GM23338 (cell line): ENCODE measurements at regions not wholly inside any gene's neighbourhood (a gene's known extent, or its start where the extent isn't known, plus 50 kb on each side); places are given as distances from the start of the nearest gene placed in this dataset.

Experiments used
- ATAC-seq: fragments of 200-7000 bp; cut with Tn5 transposase; 3 replicates; pipeline ENCODE4 v1.9.1; 2020
- DNase-seq: peaks from one replicate; pipeline ENCODE4 v3.0.0-alpha.2; 2015; ENCODE audit warnings: low spot score
- H2AFZ ChIP-seq: fragments of 200-600 bp; sonication (generic); 2 replicates; pipeline ENCODE4 v1.8.0; 2016; ENCODE audit warnings: antibody characterized with exemption, mild to moderate bottlenecking, moderate library complexity
- H3F3A ChIP-seq: fragments of 200-600 bp; sonication (generic); replicated peaks from 2 replicates; pipeline ENCODE4 v1.8.0; 2017; ENCODE audit warnings: antibody characterized with exemption, mixed run types, low read depth
- H3K27ac ChIP-seq: fragments of 200-600 bp; sonication (generic); 2 replicates; pipeline ENCODE4 v1.6.1; 2016; ENCODE audit warnings: low read depth
- H3K27me3 ChIP-seq: fragments of 200-600 bp; sonication (generic); 2 replicates; pipeline ENCODE4 v1.8.0; 2016; ENCODE audit warnings: mild to moderate bottlenecking, mixed run types, moderate library complexity; ENCODE audit not compliant: insufficient read depth
- H3K36me3 ChIP-seq: fragments of 200-600 bp; sonication (generic); 2 replicates; pipeline ENCODE4 v1.8.0; 2016; ENCODE audit warnings: mild to moderate bottlenecking; ENCODE audit not compliant: insufficient read depth
- H3K4me1 ChIP-seq: fragments of 200-600 bp; sonication (generic); 2 replicates; pipeline ENCODE4 v1.8.0; 2016; ENCODE audit warnings: mild to moderate bottlenecking, moderate library complexity; ENCODE audit not compliant: insufficient read depth
- H3K4me2 ChIP-seq: fragments of 200-600 bp; sonication (generic); 2 replicates; pipeline ENCODE4 v1.7.1; 2017; ENCODE audit warnings: mixed run types
- H3K4me3 ChIP-seq: fragments of 200-600 bp; sonication (generic); 2 replicates; pipeline ENCODE4 v1.6.1; 2016; ENCODE audit warnings: mixed run types
- H3K79me2 ChIP-seq: fragments of 200-600 bp; sonication (generic); replicated peaks from 2 replicates; pipeline ENCODE4 v1.8.0; 2017; ENCODE audit warnings: mild to moderate bottlenecking; ENCODE audit not compliant: insufficient read depth
- H3K9me2 ChIP-seq: fragments of 200-600 bp; sonication (generic); 2 replicates; pipeline ENCODE4 v1.8.0; 2017; ENCODE audit not compliant: insufficient read depth
- H4K20me1 ChIP-seq: fragments of 200-600 bp; sonication (generic); replicated peaks from 2 replicates; pipeline ENCODE4 v1.8.0; 2017; ENCODE audit warnings: mild to moderate bottlenecking; ENCODE audit not compliant: insufficient read depth
- H3K27ac Mint-ChIP-seq: 2 replicates; pipeline ENCODE4 v1.8.0; 2020; ENCODE audit warnings: inconsistent platforms, mild to moderate bottlenecking, moderate library complexity, mixed read lengths
- H3K27me3 Mint-ChIP-seq: 3 replicates; pipeline ENCODE4 v1.8.0; 2022; ENCODE audit warnings: low read depth, mild to moderate bottlenecking, moderate library complexity, mixed read lengths, inconsistent platforms; ENCODE audit not compliant: insufficient read depth, poor library complexity
- H3K36me3 Mint-ChIP-seq: 3 replicates; pipeline ENCODE4 v1.8.0; 2021; ENCODE audit warnings: low read depth, mild to moderate bottlenecking, inconsistent platforms, moderate library complexity, mixed read lengths
- H3K4me1 Mint-ChIP-seq: 3 replicates; pipeline ENCODE4 v1.8.0; 2020; ENCODE audit warnings: mild to moderate bottlenecking, inconsistent platforms, mixed read lengths
- H3K4me3 Mint-ChIP-seq: 3 replicates; pipeline ENCODE4 v1.8.0; 2021; ENCODE audit warnings: moderate library complexity, mild to moderate bottlenecking, inconsistent platforms, mixed read lengths
- H3K9me3 Mint-ChIP-seq: 3 replicates; pipeline ENCODE4 v1.8.0; 2020; ENCODE audit warnings: moderate library complexity, mild to moderate bottlenecking, inconsistent platforms, mixed read lengths
- CREB1 ChIP-seq: fragments of 250-450 bp; sonication (Bioruptor Pico); IDR thresholded peaks from 2 replicates; pipeline ENCODE4 v1.5.0; 2020; ENCODE audit warnings: low read depth, mild to moderate bottlenecking, moderate library complexity
- JUNB ChIP-seq: IDR thresholded peaks from one replicate; pipeline ENCODE4 v1.6.1; 2016; ENCODE audit warnings: antibody characterized with exemption; ENCODE audit not compliant: unreplicated experiment
- POLR2AphosphoS5 ChIP-seq: IDR thresholded peaks from 2 replicates; pipeline ENCODE4 v1.6.1; 2016; ENCODE audit warnings: antibody characterized with exemption, low read depth
- STAT1 ChIP-seq: IDR thresholded peaks from one replicate; pipeline ENCODE4 v1.6.1; 2016; ENCODE audit warnings: antibody characterized with exemption; ENCODE audit not compliant: unreplicated experiment
- ZNF114 ChIP-seq: fragments of 250-450 bp; sonication (Bioruptor Pico); IDR thresholded peaks from 2 replicates; pipeline ENCODE4 v1.5.0; 2020; ENCODE audit warnings: mild to moderate bottlenecking, moderate library complexity
- TF ChIP-seq, protein P1 (sequence below): fragments of 250-450 bp; sonication (Bioruptor Pico); IDR thresholded peaks from 2 replicates; pipeline ENCODE4 v1.5.0; 2020; ENCODE audit warnings: mild to moderate bottlenecking, moderate library complexity
- TF ChIP-seq, protein P2 (sequence below), 2 experiments: fragments of 200-600 bp in 1 of 2; sonication (generic) in 1 of 2; conservative IDR thresholded peaks; 2 replicates each; pipeline versions ENCODE4 v1.5.1 to v1.6.1; 2016 to 2017; ENCODE audit warnings: antibody characterized with exemption in 2 of 2, low read depth in 2 of 2, mild to moderate bottlenecking in 2 of 2, moderate library complexity in 1 of 2
- TF ChIP-seq, protein P3 (sequence below): IDR thresholded peaks from one replicate; pipeline ENCODE4 v1.6.1; 2018; ENCODE audit warnings: antibody characterized with exemption; ENCODE audit not compliant: unreplicated experiment
- TF ChIP-seq, protein P4 (sequence below): IDR thresholded peaks from 2 replicates; pipeline ENCODE4 v1.6.1; 2016; ENCODE audit warnings: antibody characterized with exemption

DNA sequence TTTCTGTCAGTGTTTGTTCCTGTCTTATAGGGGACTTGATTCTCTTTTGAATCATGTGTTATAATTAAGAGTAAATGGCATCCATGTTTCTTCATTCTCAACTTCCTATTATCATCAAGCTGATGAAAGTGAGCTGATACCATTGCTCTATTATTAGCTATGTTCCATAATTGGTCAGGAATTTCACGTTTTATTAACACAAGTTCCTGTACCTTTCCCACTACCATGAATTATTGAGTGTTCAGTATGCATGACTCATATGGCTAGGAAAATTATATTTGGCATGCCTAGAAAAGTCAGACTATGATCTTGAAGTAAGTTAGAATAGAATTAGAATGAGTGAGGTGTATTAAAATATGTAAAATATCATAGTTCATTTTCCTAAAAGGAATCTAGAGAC is 278.9 kb upstream of the LRRC3B start:
- TF ChIP-seq ZNF114 = no peak
- TF ChIP-seq CREB1 (CRISPR knock-in tag) = no peak
- TF ChIP-seq, protein P1, sequence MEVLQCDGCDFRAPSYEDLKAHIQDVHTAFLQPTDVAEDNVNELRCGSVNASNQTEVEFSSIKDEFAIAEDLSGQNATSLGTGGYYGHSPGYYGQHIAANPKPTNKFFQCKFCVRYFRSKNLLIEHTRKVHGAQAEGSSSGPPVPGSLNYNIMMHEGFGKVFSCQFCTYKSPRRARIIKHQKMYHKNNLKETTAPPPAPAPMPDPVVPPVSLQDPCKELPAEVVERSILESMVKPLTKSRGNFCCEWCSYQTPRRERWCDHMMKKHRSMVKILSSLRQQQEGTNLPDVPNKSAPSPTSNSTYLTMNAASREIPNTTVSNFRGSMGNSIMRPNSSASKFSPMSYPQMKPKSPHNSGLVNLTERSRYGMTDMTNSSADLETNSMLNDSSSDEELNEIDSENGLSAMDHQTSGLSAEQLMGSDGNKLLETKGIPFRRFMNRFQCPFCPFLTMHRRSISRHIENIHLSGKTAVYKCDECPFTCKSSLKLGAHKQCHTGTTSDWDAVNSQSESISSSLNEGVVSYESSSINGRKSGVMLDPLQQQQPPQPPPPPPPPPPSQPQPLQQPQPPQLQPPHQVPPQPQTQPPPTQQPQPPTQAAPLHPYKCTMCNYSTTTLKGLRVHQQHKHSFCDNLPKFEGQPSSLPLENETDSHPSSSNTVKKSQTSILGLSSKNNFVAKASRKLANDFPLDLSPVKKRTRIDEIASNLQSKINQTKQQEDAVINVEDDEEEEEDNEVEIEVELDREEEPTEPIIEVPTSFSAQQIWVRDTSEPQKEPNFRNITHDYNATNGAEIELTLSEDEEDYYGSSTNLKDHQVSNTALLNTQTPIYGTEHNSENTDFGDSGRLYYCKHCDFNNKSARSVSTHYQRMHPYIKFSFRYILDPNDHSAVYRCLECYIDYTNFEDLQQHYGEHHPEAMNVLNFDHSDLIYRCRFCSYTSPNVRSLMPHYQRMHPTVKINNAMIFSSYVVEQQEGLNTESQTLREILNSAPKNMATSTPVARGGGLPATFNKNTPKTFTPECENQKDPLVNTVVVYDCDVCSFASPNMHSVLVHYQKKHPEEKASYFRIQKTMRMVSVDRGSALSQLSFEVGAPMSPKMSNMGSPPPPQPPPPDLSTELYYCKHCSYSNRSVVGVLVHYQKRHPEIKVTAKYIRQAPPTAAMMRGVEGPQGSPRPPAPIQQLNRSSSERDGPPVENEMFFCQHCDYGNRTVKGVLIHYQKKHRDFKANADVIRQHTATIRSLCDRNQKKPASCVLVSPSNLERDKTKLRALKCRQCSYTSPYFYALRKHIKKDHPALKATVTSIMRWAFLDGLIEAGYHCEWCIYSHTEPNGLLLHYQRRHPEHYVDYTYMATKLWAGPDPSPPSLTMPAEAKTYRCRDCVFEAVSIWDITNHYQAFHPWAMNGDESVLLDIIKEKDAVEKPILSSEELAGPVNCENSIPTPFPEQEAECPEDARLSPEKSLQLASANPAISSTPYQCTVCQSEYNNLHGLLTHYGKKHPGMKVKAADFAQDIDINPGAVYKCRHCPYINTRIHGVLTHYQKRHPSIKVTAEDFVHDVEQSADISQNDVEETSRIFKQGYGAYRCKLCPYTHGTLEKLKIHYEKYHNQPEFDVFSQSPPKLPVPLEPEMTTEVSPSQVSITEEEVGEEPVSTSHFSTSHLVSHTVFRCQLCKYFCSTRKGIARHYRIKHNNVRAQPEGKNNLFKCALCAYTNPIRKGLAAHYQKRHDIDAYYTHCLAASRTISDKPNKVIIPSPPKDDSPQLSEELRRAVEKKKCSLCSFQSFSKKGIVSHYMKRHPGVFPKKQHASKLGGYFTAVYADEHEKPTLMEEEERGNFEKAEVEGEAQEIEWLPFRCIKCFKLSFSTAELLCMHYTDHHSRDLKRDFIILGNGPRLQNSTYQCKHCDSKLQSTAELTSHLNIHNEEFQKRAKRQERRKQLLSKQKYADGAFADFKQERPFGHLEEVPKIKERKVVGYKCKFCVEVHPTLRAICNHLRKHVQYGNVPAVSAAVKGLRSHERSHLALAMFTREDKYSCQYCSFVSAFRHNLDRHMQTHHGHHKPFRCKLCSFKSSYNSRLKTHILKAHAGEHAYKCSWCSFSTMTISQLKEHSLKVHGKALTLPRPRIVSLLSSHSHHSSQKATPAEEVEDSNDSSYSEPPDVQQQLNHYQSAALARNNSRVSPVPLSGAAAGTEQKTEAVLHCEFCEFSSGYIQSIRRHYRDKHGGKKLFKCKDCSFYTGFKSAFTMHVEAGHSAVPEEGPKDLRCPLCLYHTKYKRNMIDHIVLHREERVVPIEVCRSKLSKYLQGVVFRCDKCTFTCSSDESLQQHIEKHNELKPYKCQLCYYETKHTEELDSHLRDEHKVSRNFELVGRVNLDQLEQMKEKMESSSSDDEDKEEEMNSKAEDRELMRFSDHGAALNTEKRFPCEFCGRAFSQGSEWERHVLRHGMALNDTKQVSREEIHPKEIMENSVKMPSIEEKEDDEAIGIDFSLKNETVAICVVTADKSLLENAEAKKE = no peak
- TF ChIP-seq POLR2AphosphoS5 = no peak
- TF ChIP-seq, protein P2, sequence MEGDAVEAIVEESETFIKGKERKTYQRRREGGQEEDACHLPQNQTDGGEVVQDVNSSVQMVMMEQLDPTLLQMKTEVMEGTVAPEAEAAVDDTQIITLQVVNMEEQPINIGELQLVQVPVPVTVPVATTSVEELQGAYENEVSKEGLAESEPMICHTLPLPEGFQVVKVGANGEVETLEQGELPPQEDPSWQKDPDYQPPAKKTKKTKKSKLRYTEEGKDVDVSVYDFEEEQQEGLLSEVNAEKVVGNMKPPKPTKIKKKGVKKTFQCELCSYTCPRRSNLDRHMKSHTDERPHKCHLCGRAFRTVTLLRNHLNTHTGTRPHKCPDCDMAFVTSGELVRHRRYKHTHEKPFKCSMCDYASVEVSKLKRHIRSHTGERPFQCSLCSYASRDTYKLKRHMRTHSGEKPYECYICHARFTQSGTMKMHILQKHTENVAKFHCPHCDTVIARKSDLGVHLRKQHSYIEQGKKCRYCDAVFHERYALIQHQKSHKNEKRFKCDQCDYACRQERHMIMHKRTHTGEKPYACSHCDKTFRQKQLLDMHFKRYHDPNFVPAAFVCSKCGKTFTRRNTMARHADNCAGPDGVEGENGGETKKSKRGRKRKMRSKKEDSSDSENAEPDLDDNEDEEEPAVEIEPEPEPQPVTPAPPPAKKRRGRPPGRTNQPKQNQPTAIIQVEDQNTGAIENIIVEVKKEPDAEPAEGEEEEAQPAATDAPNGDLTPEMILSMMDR (conservative IDR thresholded peaks at IDR 0.05; ENCODE audit: low read depth in 2 of 2) = no peak
- TF ChIP-seq, protein P3, sequence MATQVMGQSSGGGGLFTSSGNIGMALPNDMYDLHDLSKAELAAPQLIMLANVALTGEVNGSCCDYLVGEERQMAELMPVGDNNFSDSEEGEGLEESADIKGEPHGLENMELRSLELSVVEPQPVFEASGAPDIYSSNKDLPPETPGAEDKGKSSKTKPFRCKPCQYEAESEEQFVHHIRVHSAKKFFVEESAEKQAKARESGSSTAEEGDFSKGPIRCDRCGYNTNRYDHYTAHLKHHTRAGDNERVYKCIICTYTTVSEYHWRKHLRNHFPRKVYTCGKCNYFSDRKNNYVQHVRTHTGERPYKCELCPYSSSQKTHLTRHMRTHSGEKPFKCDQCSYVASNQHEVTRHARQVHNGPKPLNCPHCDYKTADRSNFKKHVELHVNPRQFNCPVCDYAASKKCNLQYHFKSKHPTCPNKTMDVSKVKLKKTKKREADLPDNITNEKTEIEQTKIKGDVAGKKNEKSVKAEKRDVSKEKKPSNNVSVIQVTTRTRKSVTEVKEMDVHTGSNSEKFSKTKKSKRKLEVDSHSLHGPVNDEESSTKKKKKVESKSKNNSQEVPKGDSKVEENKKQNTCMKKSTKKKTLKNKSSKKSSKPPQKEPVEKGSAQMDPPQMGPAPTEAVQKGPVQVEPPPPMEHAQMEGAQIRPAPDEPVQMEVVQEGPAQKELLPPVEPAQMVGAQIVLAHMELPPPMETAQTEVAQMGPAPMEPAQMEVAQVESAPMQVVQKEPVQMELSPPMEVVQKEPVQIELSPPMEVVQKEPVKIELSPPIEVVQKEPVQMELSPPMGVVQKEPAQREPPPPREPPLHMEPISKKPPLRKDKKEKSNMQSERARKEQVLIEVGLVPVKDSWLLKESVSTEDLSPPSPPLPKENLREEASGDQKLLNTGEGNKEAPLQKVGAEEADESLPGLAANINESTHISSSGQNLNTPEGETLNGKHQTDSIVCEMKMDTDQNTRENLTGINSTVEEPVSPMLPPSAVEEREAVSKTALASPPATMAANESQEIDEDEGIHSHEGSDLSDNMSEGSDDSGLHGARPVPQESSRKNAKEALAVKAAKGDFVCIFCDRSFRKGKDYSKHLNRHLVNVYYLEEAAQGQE = no peak
- no peak for TF ChIP-seq STAT1
- TF ChIP-seq, protein P4, sequence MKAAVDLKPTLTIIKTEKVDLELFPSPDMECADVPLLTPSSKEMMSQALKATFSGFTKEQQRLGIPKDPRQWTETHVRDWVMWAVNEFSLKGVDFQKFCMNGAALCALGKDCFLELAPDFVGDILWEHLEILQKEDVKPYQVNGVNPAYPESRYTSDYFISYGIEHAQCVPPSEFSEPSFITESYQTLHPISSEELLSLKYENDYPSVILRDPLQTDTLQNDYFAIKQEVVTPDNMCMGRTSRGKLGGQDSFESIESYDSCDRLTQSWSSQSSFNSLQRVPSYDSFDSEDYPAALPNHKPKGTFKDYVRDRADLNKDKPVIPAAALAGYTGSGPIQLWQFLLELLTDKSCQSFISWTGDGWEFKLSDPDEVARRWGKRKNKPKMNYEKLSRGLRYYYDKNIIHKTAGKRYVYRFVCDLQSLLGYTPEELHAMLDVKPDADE = no peak
- no peak for TF ChIP-seq JUNB
- no peaks in the 10 kb centered on the region for H3K4me1 Mint-ChIP-seq
- Histone ChIP-seq H3K36me3 (no peaks in the 10 kb centered on the region), H4K20me1 (no peaks in the 10 kb centered on the region), H3F3A (no peaks in the 10 kb centered on the region), H3K9me2 (peaks cover 8% of the 10 kb centered on the region; the same call in 1 of the 2 replicates), H3K27ac (no peak overlapping the region), H3K27me3 (no peaks in the 10 kb centered on the region), H3K4me3 (no peak overlapping the region), H3K4me2 (no peak overlapping the region), H3K4me1 (no peaks in the 10 kb centered on the region), H3K79me2 (no peaks in the 10 kb centered on the region), H2AFZ (no peak overlapping the region)
- DNase-seq (no peak), ATAC-seq (no peak)
- H3K9me3 Mint-ChIP-seq = peaks cover 3% of the 10 kb centered on the region; the same call in 1 of the 3 replicates
- H3K4me3 Mint-ChIP-seq = no peak overlapping the region
- H3K36me3 Mint-ChIP-seq = no peaks in the 10 kb centered on the region
- H3K27ac Mint-ChIP-seq = no peak overlapping the region
- peaks cover 7% of the 10 kb centered on the region for H3K27me3 Mint-ChIP-seq
